HCT116 (cell line): ENCODE measurements at regions not wholly inside any gene's neighbourhood (a gene's known extent, or its start where the extent isn't known, plus 50 kb on each side); places are given as distances from the start of the nearest gene placed in this dataset.

ENCODE experiments used
- ATAC-seq: fragments of 200-7000 bp; cut with Tn5 transposase; 2 replicates; pipeline ENCODE4 v1.9.1; 2020; ENCODE audit warnings: mild to moderate bottlenecking, moderate library complexity
- BruUV-seq: library from RNA; stranded (reverse); fragments of 400-500 nt; replicated peaks from 2 replicates; lab custom pipeline; 2021; lab: Mats Ljungman, UMichigan
- CTCF ChIA-PET: fragments of 300-600 bp; sonication (Branson Sonifier 250); formaldehyde crosslinking; loops from one replicate; lab custom pipeline; 2021; ENCODE audit warnings: antibody characterized with exemption; lab: Charles Lee
- POLR2A ChIA-PET: fragments of 300-600, 350-600 bp; sonication (Branson Sonifier 250); formaldehyde crosslinking; loops from one replicate; lab custom pipeline; 2021; ENCODE audit warnings: antibody characterized with exemption; lab: Charles Lee
- RAD21 ChIA-PET, 2 experiments: fragments of 300-600 bp; sonication (Branson Sonifier 250); formaldehyde crosslinking; loops; one replicate each; lab custom pipeline; 2023; ENCODE audit warnings: low total read pairs in 2 of 2; ENCODE audit not compliant: uncharacterized antibody in 2 of 2, unreplicated experiment in 2 of 2, low non-redundant PET in 1 of 2; lab: Charles Lee
- DNase-seq: peaks from one replicate; pipeline ENCODE4 v3.0.0-alpha.2; 2010; ENCODE audit warnings: low read depth, low spot score
- H2AFZ ChIP-seq: fragments of 200-600 bp; shearing (Covaris generic), sonication (generic); 2 replicates; pipeline ENCODE4 v1.6.1; 2017; ENCODE audit warnings: low read depth, mixed run types, mixed read lengths, antibody characterized with exemption, low read length; ENCODE audit not compliant: poor library complexity, severe bottlenecking
- H3K27ac ChIP-seq: 2 replicates; pipeline ENCODE4 v1.5.1; 2012; ENCODE audit warnings: low read depth, low read length
- H3K27me3 ChIP-seq: fragments of 200-600 bp; sonication (generic); 2 replicates; pipeline ENCODE4 v1.6.1; 2016; ENCODE audit warnings: mixed run types, low read length, mixed read lengths; ENCODE audit not compliant: insufficient read depth
- H3K36me3 ChIP-seq, 2 experiments: fragments of 200-500 bp in 1 of 2; fragments of 200-600 bp in 1 of 2; sonication (Bioruptor generic) in 1 of 2; sonication (generic) in 1 of 2; 2 replicates each; pipeline versions ENCODE4 v1.5.1 to v1.6.1; 2014 to 2016; ENCODE audit warnings: low read length in 2 of 2, inconsistent platforms in 1 of 2, mixed read lengths in 1 of 2, mixed run types in 1 of 2; ENCODE audit not compliant: insufficient read depth in 2 of 2, control insufficient read depth in 1 of 2
- H3K4me1 ChIP-seq, 2 experiments: fragments of 200-600 bp in 1 of 2; sonication (generic) in 1 of 2; 2 replicates each; pipeline versions ENCODE4 v1.5.1 to v1.6.1; 2012 to 2017; ENCODE audit warnings: low read length in 2 of 2, inconsistent platforms in 1 of 2, mild to moderate bottlenecking in 1 of 2, mixed read lengths in 1 of 2, mixed run types in 1 of 2, moderate library complexity in 1 of 2; ENCODE audit not compliant: insufficient read depth in 2 of 2, control insufficient read depth in 1 of 2
- H3K4me2 ChIP-seq: fragments of 200-600 bp; sonication (generic); 2 replicates; pipeline ENCODE4 v1.6.1; 2017; ENCODE audit warnings: mixed run types, low read length, mixed read lengths
- H3K4me3 ChIP-seq, 2 experiments: fragments of 200-600 bp in 1 of 2; sonication (generic) in 1 of 2; replicated peaks in 1 of 2; 2 replicates each; pipeline ENCODE4 v1.5.1; 2011 to 2016; ENCODE audit warnings: low read length in 2 of 2, control low read depth in 1 of 2, low read depth in 1 of 2, mild to moderate bottlenecking in 1 of 2, mixed read lengths in 1 of 2, mixed run types in 1 of 2
- H3K79me2 ChIP-seq: fragments of 200-600 bp; sonication (generic); 2 replicates; pipeline ENCODE4 v1.6.1; 2017; ENCODE audit warnings: mild to moderate bottlenecking, mixed run types, low read length, moderate library complexity, mixed read lengths; ENCODE audit not compliant: insufficient read depth
- H3K9ac ChIP-seq: fragments of 200-600 bp; sonication (generic); 2 replicates; pipeline ENCODE4 v1.6.1; 2016; ENCODE audit warnings: low read length, mixed read lengths
- H3K9me2 ChIP-seq: fragments of 200-600 bp; sonication (generic), shearing (Covaris generic); 2 replicates; pipeline ENCODE4 v1.6.1; 2017; ENCODE audit warnings: mixed run types, mild to moderate bottlenecking, moderate library complexity; ENCODE audit not compliant: insufficient read depth
- H3K9me3 ChIP-seq, 2 experiments: fragments of 200-500 bp in 1 of 2; fragments of 200-600 bp in 1 of 2; sonication (Bioruptor generic) in 1 of 2; sonication (generic) in 1 of 2; 2 replicates each; pipeline ENCODE4 v1.6.1; 2014 to 2017; ENCODE audit warnings: low read length in 2 of 2, mixed read lengths in 2 of 2, inconsistent platforms in 1 of 2, low read depth in 1 of 2, mild to moderate bottlenecking in 1 of 2, mixed run types in 1 of 2, moderate library complexity in 1 of 2; ENCODE audit not compliant: control insufficient read depth in 1 of 2, insufficient read depth in 1 of 2
- H4K20me1 ChIP-seq: fragments of 200-600 bp; sonication (generic), shearing (Covaris generic); 2 replicates; pipeline ENCODE4 v1.6.1; 2017; ENCODE audit warnings: mixed run types, mild to moderate bottlenecking, moderate library complexity; ENCODE audit not compliant: insufficient read depth
- ATF3 ChIP-seq: IDR thresholded peaks from 2 replicates; pipeline ENCODE4 v1.6.1; 2012
- CEBPB ChIP-seq: IDR thresholded peaks from 2 replicates; pipeline ENCODE4 v1.6.1; 2012; ENCODE audit warnings: low read depth
- CTCF ChIP-seq, 3 experiments: fragments of 200-600 bp in 1 of 3; sonication (generic) in 1 of 3; IDR thresholded peaks in 2 of 3; conservative IDR thresholded peaks in 1 of 3; 2 replicates each; pipeline ENCODE4 v1.5.1; 2012 to 2017; ENCODE audit warnings: low read depth in 2 of 3, low read length in 2 of 3, antibody characterized with exemption in 1 of 3, borderline replicate concordance in 1 of 3, control low read depth in 1 of 3, mild to moderate bottlenecking in 1 of 3, mixed read lengths in 1 of 3, mixed run types in 1 of 3, moderate library complexity in 1 of 3; ENCODE audit not compliant: insufficient read depth in 1 of 3
- ELF1 ChIP-seq: IDR thresholded peaks from 2 replicates; pipeline ENCODE4 v1.6.1; 2012; ENCODE audit warnings: low read depth, borderline replicate concordance
- EZH2 ChIP-seq: fragments of 200-600 bp; sonication (generic); IDR thresholded peaks from 2 replicates; pipeline ENCODE4 v1.6.1; 2017; ENCODE audit warnings: antibody characterized with exemption, mixed run types
- EZH2phosphoT487 ChIP-seq: fragments of 200-600 bp; IDR thresholded peaks from 2 replicates; pipeline ENCODE4 v1.6.1; 2018; ENCODE audit warnings: antibody characterized with exemption, borderline replicate concordance
- JUND ChIP-seq: IDR thresholded peaks from 2 replicates; pipeline ENCODE4 v1.6.1; 2012
- MAX ChIP-seq: IDR thresholded peaks from 2 replicates; pipeline ENCODE4 v1.6.1; 2012
- POLR2AphosphoS5 ChIP-seq: IDR thresholded peaks from 2 replicates; pipeline ENCODE4 v1.6.1; 2011; ENCODE audit warnings: mild to moderate bottlenecking, low read depth, low read length, moderate library complexity
- RAD21 ChIP-seq: IDR thresholded peaks from 2 replicates; pipeline ENCODE4 v1.6.1; 2012; ENCODE audit warnings: low read depth, mild to moderate bottlenecking
- REST ChIP-seq: IDR thresholded peaks from 2 replicates; pipeline ENCODE4 v1.6.1; 2012; ENCODE audit warnings: low read depth
- SIN3A ChIP-seq: IDR thresholded peaks from 2 replicates; pipeline ENCODE4 v1.6.1; 2012; ENCODE audit warnings: low read depth
- SP1 ChIP-seq: IDR thresholded peaks from 2 replicates; pipeline ENCODE4 v1.6.1; 2012; ENCODE audit warnings: low read depth
- SRF ChIP-seq: IDR thresholded peaks from 2 replicates; pipeline ENCODE4 v1.6.1; 2012; ENCODE audit warnings: low read depth
- TCF7L2 ChIP-seq: IDR thresholded peaks from 2 replicates; pipeline ENCODE4 v1.7.0; 2011; ENCODE audit warnings: borderline replicate concordance, inconsistent platforms; ENCODE audit not compliant: insufficient read depth, insufficient read length; ENCODE audit errors: extremely low read depth
- YY1 ChIP-seq: IDR thresholded peaks from 2 replicates; pipeline ENCODE4 v1.6.1; 2011; ENCODE audit warnings: low read length, low read depth, moderate library complexity, mild to moderate bottlenecking; ENCODE audit not compliant: insufficient replicate concordance; ENCODE audit errors: extremely low read depth
- ZNF274 ChIP-seq: fragments of 200-500 bp; sonication (Bioruptor generic); IDR thresholded peaks from 2 replicates; pipeline ENCODE4 v1.6.1; 2014; ENCODE audit warnings: mild to moderate bottlenecking, low read depth, low read length, inconsistent platforms
- intact Hi-C: fragments of 100-400 bp; cut with micrococcal nuclease; formaldehyde crosslinking; loops from 2 replicates; pipeline ENCODE4 v1.10.0; 2022

GRCh38 chr6:73955800-73956199 lies 259.8 kb downstream of the CD109 start:
- Histone ChIP-seq H3K4me2 (no peak overlapping the region), H3K9me3 (no peaks in the 10 kb centered on the region), H3K9me2 (no peaks in the 10 kb centered on the region), H4K20me1 (no peaks in the 10 kb centered on the region), H3K27me3 (no peaks in the 10 kb centered on the region), H3K4me3 (no peak overlapping the region), H3K4me1 (no peaks in the 10 kb centered on the region), H3K79me2 (no peaks in the 10 kb centered on the region), H3K36me3 (no peaks in the 10 kb centered on the region), H3K27ac (no peak overlapping the region), H2AFZ (no peak overlapping the region), H3K9ac (no peak overlapping the region)
- DNase-seq: no peak
- BruUV-seq: no TSS peak
- intact Hi-C loops: no loop called here
- ChIA-PET CTCF (no interaction called here), POLR2A (no interaction called here), RAD21 (no interaction called here)
- no peak for ATAC-seq
- no peak for TF ChIP-seq SRF

- Histone ChIP-seq H3K27ac (no peak overlapping the region), H3K27me3 (no peaks in the 10 kb centered on the region), H3K4me1 (no peaks in the 10 kb centered on the region), H2AFZ (no peak overlapping the region), H4K20me1 (no peaks in the 10 kb centered on the region), H3K9me2 (no peaks in the 10 kb centered on the region), H3K4me2 (no peak overlapping the region), H3K79me2 (no peaks in the 10 kb centered on the region), H3K9ac (no peak overlapping the region), H3K4me3 (no peak overlapping the region), H3K36me3 (no peaks in the 10 kb centered on the region), H3K9me3 (no peaks in the 10 kb centered on the region)
- ChIA-PET POLR2A (no interaction called here), RAD21 (no interaction called here), CTCF (no interaction called here)
- intact Hi-C loops: no loop called here
- DNase-seq (no peak), ATAC-seq (no peak)
- BruUV-seq: no TSS peak
- TF ChIP-seq RAD21 (no peak), MAX (no peak), CTCF (IDR thresholded peaks at IDR 0.05 in 2 of 3, conservative IDR thresholded peaks at IDR 0.05 in 1 of 3; ENCODE audit: borderline replicate concordance in 1 of 3, insufficient read depth in 1 of 3, low read depth in 2 of 3, low read length in 2 of 3) (no peak), ELF1 (no peak), JUND (no peak), TCF7L2 (no peak), SP1 (no peak), POLR2AphosphoS5 (no peak), REST (no peak), ATF3 (no peak), SRF (no peak), YY1 (no peak), EZH2 (no peak), ZNF274 (no peak), CEBPB (no peak), EZH2phosphoT487 (no peak), SIN3A (no peak)
Measured at GRCh38 chr6:73954881-73955280, 258.9 kb downstream of the CD109 start.
